ENCODE measurements at regions not wholly inside any gene's neighbourhood (a gene's known extent, or its start where the extent isn't known, plus 50 kb on each side); places are given as distances from the start of the nearest gene placed in this dataset.

DNA sequence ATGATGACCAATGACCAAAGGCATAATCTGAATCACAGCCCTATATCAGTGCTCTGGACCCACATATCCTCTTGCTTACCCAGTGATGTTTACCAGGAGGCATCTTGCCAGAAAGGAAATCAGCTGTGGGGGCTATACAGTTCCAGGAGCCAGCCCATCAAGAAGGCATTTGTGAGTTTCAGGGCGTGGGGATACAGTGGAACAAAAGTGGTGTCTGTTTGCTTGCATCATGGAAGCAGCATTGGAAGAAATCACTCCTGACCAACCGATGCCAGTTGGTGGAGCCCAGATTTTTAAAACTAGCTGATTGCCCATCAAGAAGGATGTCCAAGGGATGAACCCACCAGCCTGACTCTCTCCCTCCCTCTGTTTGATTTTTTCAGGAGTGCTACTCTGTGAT, 106.5 kb upstream of the EGFLAM start:
- no peaks in the 10 kb centered on the region for H3K36me3 ChIP-seq (ENCODE audit: control insufficient read depth, insufficient read depth, low read length)
- no peaks in the 10 kb centered on the region for H3K9me3 ChIP-seq (ENCODE audit: control insufficient read depth, low read length)
- H3K36me3 Mint-ChIP-seq (ENCODE audit: low read depth): no peaks in the 10 kb centered on the region
- TF ChIP-seq CTCF (conservative IDR thresholded peaks at IDR 0.05): no peak
- H3K27me3 Mint-ChIP-seq (ENCODE audit: insufficient read depth): peaks cover 17% of the 10 kb centered on the region
- no peak overlapping the region for H3K27ac Mint-ChIP-seq
- WGBS, 2 experiments (ENCODE audit: insufficient coverage in 1 of 2, insufficient read length in 1 of 2): 77 to 92% methylated on average over 2 of the region's 2 CpGs
- H3K4me3 ChIP-seq (ENCODE audit: low read length): no peak overlapping the region
- no peak overlapping the region for H3K4me3 Mint-ChIP-seq
- no peaks in the 10 kb centered on the region for H3K4me1 Mint-ChIP-seq
- no peaks in the 10 kb centered on the region for H3K9me3 Mint-ChIP-seq
- H3K27me3 ChIP-seq (ENCODE audit: control insufficient read depth, insufficient read depth, low read length, poor library complexity, severe bottlenecking): no peaks in the 10 kb centered on the region
- H3K4me1 ChIP-seq (ENCODE audit: control insufficient read depth, insufficient read depth, low read length): no peaks in the 10 kb centered on the region
- H3K27ac ChIP-seq (ENCODE audit: low read depth, low read length): no peak overlapping the region
- DNase-seq: no peak
- H3K9ac ChIP-seq (ENCODE audit: extremely low read depth, low read length, poor library complexity, severe bottlenecking): no peak overlapping the region

- Histone ChIP-seq H3K27ac (ENCODE audit: low read depth, low read length) (no peak overlapping the region), H3K4me1 (ENCODE audit: control insufficient read depth, insufficient read depth, low read length) (no peaks in the 10 kb centered on the region), H3K9ac (ENCODE audit: extremely low read depth, low read length, poor library complexity, severe bottlenecking) (no peak overlapping the region), H3K36me3 (ENCODE audit: control insufficient read depth, insufficient read depth, low read length) (no peaks in the 10 kb centered on the region), H3K4me3 (ENCODE audit: low read length) (no peak overlapping the region), H3K27me3 (ENCODE audit: control insufficient read depth, insufficient read depth, low read length, poor library complexity, severe bottlenecking) (no peaks in the 10 kb centered on the region), H3K9me3 (ENCODE audit: control insufficient read depth, low read length) (no peaks in the 10 kb centered on the region)
- no peak overlapping the region for H3K4me3 Mint-ChIP-seq
- DNase-seq: no peak
- H3K36me3 Mint-ChIP-seq (ENCODE audit: low read depth): no peaks in the 10 kb centered on the region
- H3K27me3 Mint-ChIP-seq (ENCODE audit: insufficient read depth): peaks cover 17% of the 10 kb centered on the region
- H3K9me3 Mint-ChIP-seq: no peaks in the 10 kb centered on the region
- H3K4me1 Mint-ChIP-seq: no peaks in the 10 kb centered on the region
- TF ChIP-seq CTCF (conservative IDR thresholded peaks at IDR 0.05): no peak
- no peak overlapping the region for H3K27ac Mint-ChIP-seq
These were observed 108.6 kb upstream of the EGFLAM start for GRCh38 chr5:38149815-38150195.

DNA sequence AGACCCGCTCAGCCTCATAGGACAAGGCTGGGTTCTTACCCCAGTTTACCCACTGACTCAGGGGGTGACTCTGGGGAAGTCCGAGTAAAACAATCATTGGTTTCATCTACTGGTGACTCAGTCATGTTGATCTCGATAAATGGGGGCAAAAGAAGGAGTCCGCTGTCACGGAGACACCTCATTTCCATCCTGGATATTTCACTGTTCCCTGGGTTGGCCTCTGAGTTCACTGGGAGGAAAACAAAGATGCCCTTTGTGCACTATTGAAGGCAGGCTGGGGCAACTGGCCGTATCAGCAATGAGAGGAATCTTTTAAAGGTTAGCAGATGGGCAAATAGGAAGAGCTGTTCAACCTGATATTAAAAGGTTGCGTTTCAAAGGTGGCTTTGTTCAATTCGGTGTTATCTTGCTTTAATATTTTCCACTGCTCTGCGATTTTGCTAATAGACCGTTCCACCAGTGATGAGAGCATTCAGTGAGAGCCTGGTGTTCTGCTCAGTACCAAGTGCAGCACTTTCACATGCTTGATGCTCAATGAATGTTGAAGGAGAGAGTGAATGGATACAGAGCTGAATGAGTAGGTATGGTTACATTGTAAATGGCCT, 110.2 kb upstream of the EGFLAM start:
- Histone ChIP-seq H3K4me1 (ENCODE audit: control insufficient read depth, insufficient read depth, low read length) (no peaks in the 10 kb centered on the region), H3K27ac (ENCODE audit: low read depth, low read length) (no peak overlapping the region), H3K9ac (ENCODE audit: extremely low read depth, low read length, poor library complexity, severe bottlenecking) (no peak overlapping the region), H3K9me3 (ENCODE audit: control insufficient read depth, low read length) (no peaks in the 10 kb centered on the region), H3K36me3 (ENCODE audit: control insufficient read depth, insufficient read depth, low read length) (no peaks in the 10 kb centered on the region), H3K27me3 (ENCODE audit: control insufficient read depth, insufficient read depth, low read length, poor library complexity, severe bottlenecking) (no peaks in the 10 kb centered on the region), H3K4me3 (ENCODE audit: low read length) (no peak overlapping the region)
- TF ChIP-seq CTCF (conservative IDR thresholded peaks at IDR 0.05): no peak
- 91% methylated on average over 6 to 10 of the region's 10 CpGs for WGBS, 2 experiments (ENCODE audit: insufficient coverage in 1 of 2, insufficient read length in 1 of 2)
- H3K9me3 Mint-ChIP-seq: no peaks in the 10 kb centered on the region
- no peak for DNase-seq
- H3K27ac Mint-ChIP-seq: no peak overlapping the region
- no peaks in the 10 kb centered on the region for H3K4me1 Mint-ChIP-seq
- no peak overlapping the region for H3K4me3 Mint-ChIP-seq
- no peaks in the 10 kb centered on the region for H3K36me3 Mint-ChIP-seq (ENCODE audit: low read depth)
- H3K27me3 Mint-ChIP-seq (ENCODE audit: insufficient read depth): peaks cover 14% of the 10 kb centered on the region
